ENCODE measurements at regions not wholly inside any gene's neighbourhood (a gene's known extent, or its start where the extent isn't known, plus 50 kb on each side); places are given as distances from the start of the nearest gene placed in this dataset.

- TF ChIP-seq, protein P1, sequence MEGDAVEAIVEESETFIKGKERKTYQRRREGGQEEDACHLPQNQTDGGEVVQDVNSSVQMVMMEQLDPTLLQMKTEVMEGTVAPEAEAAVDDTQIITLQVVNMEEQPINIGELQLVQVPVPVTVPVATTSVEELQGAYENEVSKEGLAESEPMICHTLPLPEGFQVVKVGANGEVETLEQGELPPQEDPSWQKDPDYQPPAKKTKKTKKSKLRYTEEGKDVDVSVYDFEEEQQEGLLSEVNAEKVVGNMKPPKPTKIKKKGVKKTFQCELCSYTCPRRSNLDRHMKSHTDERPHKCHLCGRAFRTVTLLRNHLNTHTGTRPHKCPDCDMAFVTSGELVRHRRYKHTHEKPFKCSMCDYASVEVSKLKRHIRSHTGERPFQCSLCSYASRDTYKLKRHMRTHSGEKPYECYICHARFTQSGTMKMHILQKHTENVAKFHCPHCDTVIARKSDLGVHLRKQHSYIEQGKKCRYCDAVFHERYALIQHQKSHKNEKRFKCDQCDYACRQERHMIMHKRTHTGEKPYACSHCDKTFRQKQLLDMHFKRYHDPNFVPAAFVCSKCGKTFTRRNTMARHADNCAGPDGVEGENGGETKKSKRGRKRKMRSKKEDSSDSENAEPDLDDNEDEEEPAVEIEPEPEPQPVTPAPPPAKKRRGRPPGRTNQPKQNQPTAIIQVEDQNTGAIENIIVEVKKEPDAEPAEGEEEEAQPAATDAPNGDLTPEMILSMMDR (IDR thresholded peaks at IDR 0.05) = no peak
- TF ChIP-seq POLR2A (IDR thresholded peaks at IDR 0.05) = no peak
Observed at GRCh38 chr12:92215358-92215757, 69.7 kb upstream of the BTG1 start.
